Activated CD4-positive, alpha-beta T cell treated with anti-CD3 and anti-CD28 coated beads, Interleukin-2, amount 10 ng/mL, durations not matched to agents 24 days and 14 days (primary cell): ENCODE measurements at regions not wholly inside any gene's neighbourhood (a gene's known extent, or its start where the extent isn't known, plus 50 kb on each side); places are given as distances from the start of the nearest gene placed in this dataset.
"Not testable (repeated sequence)": the region's sequence is repeated elsewhere in the genome, so short reads cannot be mapped to it uniquely, and the experiment has no call there.

Source experiments
- DNase-seq: peaks from one replicate; pipeline ENCODE4 v3.0.0; 2022
- H3K27ac Mint-ChIP-seq: one replicate; pipeline ENCODE4 v1.8.0; 2022; ENCODE audit warnings: mild to moderate bottlenecking, mixed read lengths
- H3K27me3 Mint-ChIP-seq: one replicate; pipeline ENCODE4 v1.8.0; 2022; ENCODE audit warnings: mixed read lengths
- H3K36me3 Mint-ChIP-seq: one replicate; pipeline ENCODE4 v1.8.0; 2022; ENCODE audit warnings: low read depth, mild to moderate bottlenecking, mixed read lengths
- H3K4me1 Mint-ChIP-seq: one replicate; pipeline ENCODE4 v1.8.0; 2021; ENCODE audit warnings: mixed read lengths
- H3K4me3 Mint-ChIP-seq: one replicate; pipeline ENCODE4 v1.8.0; 2022; ENCODE audit warnings: mild to moderate bottlenecking, moderate library complexity, mixed read lengths
- H3K9me3 Mint-ChIP-seq: one replicate; pipeline ENCODE4 v1.8.0; 2021; ENCODE audit warnings: mixed read lengths
- intact Hi-C: fragments of 100-400 bp; cut with micrococcal nuclease; formaldehyde crosslinking; loops from one replicate; pipeline ENCODE4 v1.15.1; 2023

DNA sequence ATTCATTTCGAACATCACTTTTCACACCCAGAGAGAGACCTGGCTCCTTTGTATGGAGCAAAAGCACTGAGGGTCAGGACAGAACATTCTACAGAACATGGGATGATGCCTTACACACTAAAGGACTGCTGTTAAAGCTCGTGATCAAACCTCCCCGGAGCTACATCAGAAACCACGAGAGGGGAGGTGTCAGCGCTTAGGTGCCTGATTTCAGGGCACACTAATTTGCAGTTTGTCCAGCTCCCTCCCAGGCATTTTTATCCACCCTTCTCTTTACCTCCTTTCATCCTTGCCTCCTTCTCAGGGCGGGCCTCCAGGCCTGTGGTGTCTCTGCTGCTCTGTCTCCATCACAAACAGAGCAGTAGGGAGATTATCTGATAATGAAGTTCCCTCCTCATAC, 127.5 kb downstream of the VPREB1 start:
- Mint-ChIP-seq H3K4me1 (no peaks in the 10 kb centered on the region), H3K4me3 (no peak overlapping the region), H3K27me3 (peaks cover 46% of the 10 kb centered on the region), H3K9me3 (no peaks in the 10 kb centered on the region), H3K27ac (no peak overlapping the region), H3K36me3 (no peaks in the 10 kb centered on the region)
- intact Hi-C loops: no loop called here
- DNase-seq: no peak

DNA sequence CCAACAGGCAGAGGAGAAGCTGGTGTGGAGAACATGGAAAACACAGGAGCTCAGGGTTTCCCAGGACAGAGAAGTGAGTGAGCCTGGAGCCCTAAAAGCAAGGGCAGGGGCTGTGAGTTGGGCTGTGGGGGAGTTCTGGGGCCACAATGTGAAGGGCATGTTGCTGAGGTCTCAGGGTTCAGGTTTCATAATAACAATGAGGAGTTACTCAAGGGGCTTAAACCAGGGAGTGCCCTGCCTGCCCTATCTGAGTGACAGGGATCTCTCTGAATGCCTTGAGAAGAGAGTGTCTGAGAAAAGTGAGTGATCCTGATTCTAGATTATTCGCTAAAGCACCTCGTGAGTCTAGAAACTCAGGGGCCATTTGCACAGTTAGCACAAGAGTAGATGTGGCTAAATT, 129.6 kb downstream of the VPREB1 start:
- peaks cover 47% of the 10 kb centered on the region for H3K27me3 Mint-ChIP-seq
- H3K36me3 Mint-ChIP-seq: no peaks in the 10 kb centered on the region
- intact Hi-C loops: no loop called here
- no peak overlapping the region for H3K4me3 Mint-ChIP-seq
- H3K4me1 Mint-ChIP-seq: no peaks in the 10 kb centered on the region
- H3K27ac Mint-ChIP-seq: no peak overlapping the region
- H3K9me3 Mint-ChIP-seq: no peaks in the 10 kb centered on the region
- DNase-seq: no peak

DNA sequence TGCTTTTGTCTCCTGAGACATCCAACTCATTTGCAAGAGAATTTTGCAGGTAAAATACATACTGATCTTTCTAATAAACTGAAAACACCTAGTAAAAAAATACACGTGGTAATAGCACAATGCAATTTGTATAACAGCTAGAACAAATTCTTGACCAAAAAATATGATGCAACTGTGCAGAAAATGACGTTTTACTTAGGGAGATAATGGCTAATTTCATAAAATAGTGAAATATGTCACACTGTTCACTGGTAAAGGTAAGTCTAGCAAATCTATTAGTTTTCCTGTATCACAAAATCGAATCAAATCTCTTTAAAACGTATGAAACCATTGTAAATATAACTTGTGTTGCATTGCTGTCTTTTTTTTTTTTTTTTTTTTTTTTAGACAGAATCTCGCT, 130.0 kb downstream of the VPREB1 start:
- Mint-ChIP-seq H3K27me3 (peaks cover 44% of the 10 kb centered on the region), H3K4me1 (no peaks in the 10 kb centered on the region), H3K9me3 (no peaks in the 10 kb centered on the region), H3K36me3 (no peaks in the 10 kb centered on the region), H3K27ac (no peak overlapping the region), H3K4me3 (no peak overlapping the region)
- no peak for DNase-seq
- intact Hi-C loops: no loop called here

DNA sequence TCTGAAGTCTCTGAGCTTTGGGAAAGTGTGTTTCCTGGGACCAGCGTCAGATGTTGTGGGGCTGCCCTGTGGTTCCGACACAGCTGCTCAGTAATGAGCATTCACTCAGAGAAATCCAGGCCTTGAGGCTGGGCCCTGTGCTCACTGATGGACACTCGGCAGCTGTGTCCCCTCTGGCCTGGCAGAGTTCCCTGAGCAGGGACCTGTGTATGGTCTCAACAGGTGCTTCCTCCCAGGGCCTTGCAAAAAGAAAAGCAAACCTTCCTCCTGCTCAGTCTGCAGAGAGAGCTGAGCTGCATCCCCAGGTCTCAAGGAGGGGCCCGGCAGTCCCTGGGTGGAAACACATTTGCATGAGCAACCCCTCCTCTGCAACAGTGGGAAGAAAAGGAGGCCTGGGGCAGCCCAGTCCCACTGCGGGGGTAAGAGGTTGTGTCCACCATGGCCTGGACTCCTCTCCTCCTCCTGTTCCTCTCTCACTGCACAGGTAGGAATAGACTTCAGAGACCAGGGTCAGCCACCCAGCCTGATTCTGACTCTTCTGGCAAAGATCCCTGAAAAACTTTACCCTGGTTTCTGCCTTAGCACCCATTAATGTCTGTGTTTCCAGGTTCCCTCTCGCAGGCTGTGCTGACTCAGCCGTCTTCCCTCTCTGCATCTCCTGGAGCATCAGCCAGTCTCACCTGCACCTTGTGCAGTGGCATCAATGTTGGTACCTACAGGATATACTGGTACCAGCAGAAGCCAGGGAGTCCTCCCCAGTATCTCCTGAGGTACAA, 131.2 kb downstream of the VPREB1 start:
- H3K4me3 Mint-ChIP-seq: no peak overlapping the region
- peaks cover 42% of the 10 kb centered on the region for H3K27me3 Mint-ChIP-seq
- no peaks in the 10 kb centered on the region for H3K9me3 Mint-ChIP-seq
- H3K27ac Mint-ChIP-seq: no peak overlapping the region
- no peaks in the 10 kb centered on the region for H3K4me1 Mint-ChIP-seq
- no peaks in the 10 kb centered on the region for H3K36me3 Mint-ChIP-seq
- no peak for DNase-seq
- intact Hi-C loops: loop anchor here (1.0 kb wide), 1 partner anchor 23 kb away; no protein-coding TSS in a partner anchor

DNA sequence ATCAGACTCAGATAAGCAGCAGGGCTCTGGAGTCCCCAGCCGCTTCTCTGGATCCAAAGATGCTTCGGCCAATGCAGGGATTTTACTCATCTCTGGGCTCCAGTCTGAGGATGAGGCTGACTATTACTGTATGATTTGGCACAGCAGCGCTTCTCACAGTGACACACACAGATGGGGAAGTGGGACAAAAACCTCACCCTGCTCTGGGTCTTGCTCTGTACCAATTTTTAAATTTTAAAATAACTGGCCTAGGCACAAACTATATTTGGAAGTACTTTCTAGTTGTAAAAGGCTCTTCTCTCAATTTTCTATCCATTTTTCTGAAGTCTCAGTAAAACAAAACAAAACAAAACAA, 131.7 kb downstream of the VPREB1 start:
- Mint-ChIP-seq H3K36me3 (no peaks in the 10 kb centered on the region), H3K27ac (no peak overlapping the region), H3K4me3 (no peak overlapping the region), H3K27me3 (peaks cover 39% of the 10 kb centered on the region), H3K4me1 (no peaks in the 10 kb centered on the region), H3K9me3 (no peaks in the 10 kb centered on the region)
- intact Hi-C loops: no loop called here
- no peak for DNase-seq

DNA sequence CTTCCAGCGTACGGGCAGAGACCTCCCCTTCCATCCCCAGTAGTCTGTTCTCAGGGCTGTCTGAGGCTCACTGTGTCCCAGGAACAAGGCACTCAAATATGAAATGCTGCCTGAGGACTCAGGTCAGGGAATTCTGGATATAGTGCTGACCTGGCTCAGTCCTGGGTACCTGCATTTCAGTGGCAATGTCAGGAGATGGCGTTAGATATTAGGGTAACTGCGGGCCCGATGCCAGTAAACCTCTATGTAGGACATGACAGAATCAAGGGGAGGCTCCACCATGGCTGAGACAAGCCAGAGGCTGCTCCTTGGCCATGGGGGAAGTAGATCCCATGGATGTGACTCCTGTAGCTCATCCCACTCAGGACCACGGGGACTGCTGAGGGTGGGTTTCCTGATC, 131.7 kb downstream of the ZNF280B start:
- intact Hi-C loops, H3K27ac Mint-ChIP-seq, H3K9me3 Mint-ChIP-seq, H3K4me3 Mint-ChIP-seq, H3K4me1 Mint-ChIP-seq, H3K36me3 Mint-ChIP-seq, DNase-seq: not testable (repeated sequence)
- H3K27me3 Mint-ChIP-seq: peaks cover 40% of the 10 kb centered on the region

DNA sequence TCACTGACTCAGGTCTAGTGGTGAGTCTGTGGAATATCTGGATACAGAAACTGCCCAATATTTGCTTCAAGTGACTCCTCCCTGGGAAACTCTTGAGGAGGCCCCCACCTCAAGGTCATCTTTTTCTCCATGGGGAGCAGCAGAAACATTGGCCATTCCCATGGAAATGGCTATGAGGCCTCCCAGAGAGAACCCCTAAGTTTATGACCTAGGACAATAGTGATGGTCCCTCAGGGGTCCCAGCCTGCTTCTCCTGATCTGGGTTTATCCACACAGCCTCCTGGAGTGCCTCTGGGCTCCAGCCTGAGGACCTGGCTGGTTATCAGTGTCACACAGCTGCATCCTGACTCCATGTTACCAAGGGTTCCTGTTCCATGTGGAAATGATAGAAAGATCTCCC, 131.2 kb downstream of the ZNF280B start:
- intact Hi-C loops: no loop called here

DNA sequence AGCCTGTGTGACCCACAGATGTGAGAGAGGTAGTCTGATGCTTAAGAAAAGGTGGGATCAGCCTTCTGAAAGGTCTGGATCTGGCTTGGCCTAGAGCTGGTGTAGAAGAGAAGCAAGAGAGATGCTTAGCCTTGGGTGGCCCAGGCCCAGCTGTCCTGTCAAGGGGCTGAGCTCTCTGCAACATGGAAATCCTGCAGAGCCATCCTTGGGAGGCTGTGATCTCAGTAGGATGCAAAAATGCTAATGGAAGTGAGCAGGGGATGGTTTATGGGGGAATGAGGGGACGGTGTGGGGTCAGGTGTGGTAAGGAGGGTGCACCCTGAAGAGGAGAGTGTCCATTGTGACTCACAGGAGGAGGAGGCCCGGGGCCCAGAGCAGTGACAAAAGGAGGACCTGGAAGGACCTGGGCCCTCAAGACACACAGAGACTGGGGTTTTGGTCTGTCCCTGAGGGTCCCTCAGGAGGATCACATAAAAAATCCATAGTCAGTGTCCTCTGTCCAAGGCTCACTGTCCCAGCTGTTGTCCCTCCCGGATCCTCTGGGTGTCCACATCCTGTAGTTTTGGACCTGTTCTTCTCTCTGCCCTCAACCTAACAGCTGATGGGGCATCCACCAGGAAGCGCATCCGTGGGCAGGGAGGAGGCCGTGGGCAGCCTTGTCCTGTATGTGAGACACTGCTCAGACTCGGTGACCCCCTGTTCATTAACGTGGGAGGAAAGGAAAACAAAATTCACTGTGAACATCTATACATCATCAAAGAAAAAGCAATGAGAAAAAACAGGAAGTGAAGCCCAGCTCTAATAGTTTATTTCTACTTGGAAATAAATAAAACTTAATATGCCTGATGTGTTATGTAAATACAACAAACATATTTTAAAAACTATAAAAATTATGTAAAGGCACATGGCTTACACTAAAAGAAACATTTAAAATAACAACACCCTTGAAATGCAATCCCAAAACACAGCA, 129.8 kb downstream of the ZNF280B start:
- H3K4me3 Mint-ChIP-seq: no peak overlapping the region
- intact Hi-C loops: no loop called here
- no peaks in the 10 kb centered on the region for H3K4me1 Mint-ChIP-seq
- peaks cover 44% of the 10 kb centered on the region for H3K27me3 Mint-ChIP-seq
- DNase-seq: no peak
- H3K27ac Mint-ChIP-seq: no peak overlapping the region
- no peaks in the 10 kb centered on the region for H3K9me3 Mint-ChIP-seq
- H3K36me3 Mint-ChIP-seq: no peaks in the 10 kb centered on the region

More for the DNA sequence above, 131.2 kb downstream of the ZNF280B start:
- Mint-ChIP-seq H3K4me3 (no peak overlapping the region), H3K36me3 (no peaks in the 10 kb centered on the region), H3K27me3 (peaks cover 40% of the 10 kb centered on the region), H3K9me3 (no peaks in the 10 kb centered on the region), H3K4me1 (no peaks in the 10 kb centered on the region), H3K27ac (no peak overlapping the region)
- no peak for DNase-seq

DNA sequence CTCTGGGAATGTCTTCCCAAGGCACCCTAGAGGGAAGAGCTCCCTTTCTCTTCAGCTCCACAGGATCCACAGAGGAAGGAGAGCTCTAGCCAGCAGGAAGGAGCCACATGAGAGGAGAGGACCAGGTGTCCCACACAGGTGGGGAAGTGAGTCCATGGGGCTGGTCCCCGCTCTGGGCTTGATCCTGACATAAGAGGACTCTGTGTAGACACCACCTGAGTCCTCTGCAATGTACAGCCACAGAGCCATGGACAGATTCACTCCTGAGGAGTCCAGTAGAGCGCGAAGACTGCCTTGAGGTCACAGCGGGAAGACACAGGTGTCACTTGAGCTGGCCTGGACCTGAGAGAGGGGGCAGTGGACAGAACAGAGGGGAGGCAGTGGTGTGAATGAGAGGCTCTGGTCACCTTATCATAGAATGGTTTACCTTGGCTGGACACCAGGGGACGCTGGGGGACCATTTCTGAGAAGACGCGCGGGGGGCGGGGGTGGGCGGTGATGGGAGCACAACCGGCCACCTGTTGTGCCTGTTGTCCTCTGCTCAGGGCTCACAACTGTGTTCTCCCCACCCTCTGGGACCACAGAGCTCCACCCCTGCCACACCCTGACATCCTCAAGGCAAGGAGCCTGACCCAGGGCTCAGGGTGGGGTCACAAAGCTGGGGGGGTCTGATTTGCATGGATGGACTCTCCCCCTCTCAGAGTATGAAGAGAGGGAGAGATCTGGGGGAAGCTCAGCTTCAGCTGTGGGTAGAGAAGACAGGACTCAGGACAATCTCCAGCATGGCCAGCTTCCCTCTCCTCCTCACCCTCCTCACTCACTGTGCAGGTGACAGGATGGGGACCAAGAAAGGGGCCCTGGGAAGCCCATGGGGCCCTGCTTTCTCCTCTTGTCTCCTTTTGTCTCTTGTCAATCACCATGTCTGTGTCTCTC, 128.2 kb downstream of the ZNF280B start:
- Mint-ChIP-seq H3K27ac (no peak overlapping the region), H3K36me3 (no peaks in the 10 kb centered on the region), H3K4me3 (no peak overlapping the region), H3K4me1 (no peaks in the 10 kb centered on the region), H3K9me3 (no peaks in the 10 kb centered on the region), H3K27me3 (peaks cover 44% of the 10 kb centered on the region)
- no peak for DNase-seq
- intact Hi-C loops: no loop called here

DNA sequence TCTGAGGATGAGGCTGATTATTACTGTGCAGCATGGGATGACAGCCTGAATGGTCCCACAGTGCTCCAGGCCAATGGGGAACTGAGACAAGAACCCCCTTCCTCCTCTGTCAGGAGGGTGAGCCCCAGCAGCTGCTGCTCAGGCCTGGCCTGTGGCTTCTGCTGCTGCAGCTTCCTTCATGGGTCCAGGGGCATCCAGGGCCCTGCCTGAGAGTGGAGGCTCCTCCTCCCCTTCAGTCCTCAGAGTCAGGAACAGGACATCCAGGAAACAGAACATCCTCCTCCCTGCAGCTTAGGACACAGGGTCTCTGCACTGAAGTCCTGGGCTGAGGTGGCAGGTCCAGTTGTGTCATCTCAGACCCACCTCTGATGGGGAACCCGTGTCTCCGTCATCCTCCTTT, 127.2 kb downstream of the ZNF280B start:
- DNase-seq, H3K9me3 Mint-ChIP-seq, H3K36me3 Mint-ChIP-seq, intact Hi-C loops, H3K4me1 Mint-ChIP-seq, H3K27ac Mint-ChIP-seq, H3K4me3 Mint-ChIP-seq: not testable (repeated sequence)
- peaks cover 43% of the 10 kb centered on the region for H3K27me3 Mint-ChIP-seq

DNA sequence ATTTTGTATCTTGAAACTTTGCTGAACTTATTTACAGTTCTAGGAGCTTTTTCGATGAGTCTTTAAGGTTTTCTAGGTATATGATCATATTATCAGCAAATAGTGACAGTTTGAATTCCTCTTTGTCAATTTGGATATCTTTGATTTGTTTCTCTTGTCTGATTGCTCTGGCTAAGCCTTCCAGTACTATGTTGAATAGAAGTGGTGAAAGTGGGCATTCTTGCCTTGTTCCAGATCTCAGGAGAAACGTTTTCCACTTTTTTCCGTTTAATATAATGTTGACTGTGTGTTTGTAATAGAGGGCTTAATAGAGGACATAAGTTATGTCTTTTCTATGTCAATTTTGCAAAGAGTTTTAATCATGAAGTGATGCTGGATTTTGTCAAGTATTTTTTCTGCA, 124.3 kb downstream of the ZNF280B start:
- Mint-ChIP-seq H3K9me3 (no peaks in the 10 kb centered on the region), H3K27me3 (peaks cover 42% of the 10 kb centered on the region), H3K4me1 (no peaks in the 10 kb centered on the region), H3K27ac (no peak overlapping the region), H3K4me3 (no peak overlapping the region), H3K36me3 (no peaks in the 10 kb centered on the region)
- intact Hi-C loops: no loop called here
- DNase-seq: no peak

DNA sequence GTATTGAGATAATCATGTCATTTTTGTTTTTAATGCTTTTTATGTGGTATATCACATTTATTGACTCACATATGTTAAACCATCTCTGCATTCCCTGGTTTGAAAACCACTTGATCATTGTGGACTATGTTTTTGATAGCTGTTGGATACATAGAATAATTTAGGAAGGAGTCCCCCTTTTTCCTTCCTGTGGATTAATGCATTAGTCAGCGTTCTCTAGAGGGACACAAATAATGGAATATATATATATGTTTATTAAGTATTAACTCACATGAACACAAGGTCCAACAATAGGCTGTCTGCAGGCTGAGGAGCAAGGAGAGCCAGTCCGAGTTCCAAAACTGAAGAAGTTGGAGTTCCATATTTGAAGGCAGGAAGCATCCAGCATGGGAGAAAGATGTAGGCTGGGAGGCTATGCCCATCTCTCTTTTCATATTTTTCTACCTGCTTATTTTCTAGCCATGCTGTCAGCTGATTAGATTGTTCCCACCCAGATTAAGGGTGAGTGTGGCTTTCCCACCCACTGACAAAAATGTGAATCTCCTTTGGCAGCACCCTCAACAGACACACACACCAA, 123.8 kb downstream of the ZNF280B start:
- no peaks in the 10 kb centered on the region for H3K36me3 Mint-ChIP-seq
- H3K9me3 Mint-ChIP-seq: no peaks in the 10 kb centered on the region
- intact Hi-C loops: no loop called here
- peaks cover 41% of the 10 kb centered on the region for H3K27me3 Mint-ChIP-seq
- no peak overlapping the region for H3K4me3 Mint-ChIP-seq
- no peak overlapping the region for H3K27ac Mint-ChIP-seq
- DNase-seq: no peak
- H3K4me1 Mint-ChIP-seq: no peaks in the 10 kb centered on the region

DNA sequence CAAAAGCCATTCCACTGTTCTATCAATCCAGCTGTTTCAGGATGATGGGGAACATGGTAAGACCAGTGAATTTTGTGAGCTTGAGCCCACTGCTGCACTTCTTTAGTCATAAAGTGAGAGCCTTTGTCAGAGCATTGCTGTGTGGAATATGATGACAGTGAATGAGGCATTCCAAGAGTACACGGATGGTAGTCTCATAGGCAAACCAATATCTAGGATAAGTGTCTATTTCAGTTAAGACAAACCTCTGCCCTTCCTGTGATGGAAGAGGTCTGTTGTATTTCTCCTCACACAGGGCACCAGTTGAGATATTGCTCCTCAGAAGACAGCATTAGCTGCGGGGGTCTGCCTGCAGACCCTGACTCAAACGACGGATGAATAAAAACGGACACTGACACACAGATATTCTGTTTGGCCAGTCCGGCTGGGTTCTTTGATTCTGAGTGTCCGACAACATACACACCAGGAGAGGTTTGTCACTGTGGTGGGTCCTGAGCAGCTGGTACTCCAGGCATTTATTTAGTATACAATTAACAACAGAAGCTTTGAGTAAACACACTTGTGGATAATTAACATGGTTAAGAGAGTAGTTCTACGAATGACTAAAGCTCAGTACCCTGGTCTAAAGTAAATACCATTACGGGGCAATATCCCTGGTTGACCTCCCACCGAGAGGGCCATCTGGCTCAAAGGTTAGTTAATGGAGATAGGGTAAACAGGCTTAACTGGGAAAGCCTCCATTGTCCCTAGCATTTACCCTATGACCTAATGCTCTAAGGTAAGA, 121.7 kb downstream of the ZNF280B start:
- Mint-ChIP-seq H3K4me1 (no peaks in the 10 kb centered on the region), H3K36me3 (no peaks in the 10 kb centered on the region)

More for the DNA sequence above, 121.7 kb downstream of the ZNF280B start:
- Mint-ChIP-seq H3K27ac (no peak overlapping the region), H3K27me3 (peaks cover 36% of the 10 kb centered on the region), H3K9me3 (no peaks in the 10 kb centered on the region), H3K4me3 (no peak overlapping the region)
- DNase-seq: no peak
- intact Hi-C loops: no loop called here
